Right ventricle myocardium superior (tissue), 1 donor: ENCODE measurements at regions not wholly inside any gene's neighbourhood (a gene's known extent, or its start where the extent isn't known, plus 50 kb on each side); places are given as distances from the start of the nearest gene placed in this dataset.
A peak's percentile ranks its signal among the peaks of the same experiment; 100 is the strongest.

ENCODE experiments used
- ATAC-seq: fragments of 200-7000 bp; cut with Tn5 transposase; one replicate; pipeline ENCODE4 v1.9.1; 2020; ENCODE audit warnings: mild to moderate bottlenecking; ENCODE audit not compliant: poor library complexity
- DNase-seq: peaks from one replicate; pipeline ENCODE4 v3.0.0-alpha.2; 2020
- intact Hi-C: fragments of 100-400 bp; cut with DNase I; formaldehyde crosslinking; loops from one replicate; pipeline ENCODE4 v1.11.2; 2022
- donor health status: DM: no; HTN: yes; CAD: no; lungs with severe emphysema.

- DNase-seq (no peak), ATAC-seq (no peak)
- intact Hi-C loops, result no loop called here
Measured at GRCh38 chr2:7666596-7667259, 749.5 kb downstream of the RNF144A start.

GRCh38 chr2:7667260-7667757 lies 750.1 kb downstream of the RNF144A start:
- intact Hi-C loops, result no loop called here
- ATAC-seq (no peak), DNase-seq (no peak)

GRCh38 chr2:7670905-7671641 lies 753.9 kb downstream of the RNF144A start:
- peak; percentile 81 for DNase-seq
- ATAC-seq, result peak; percentile 95
- intact Hi-C loops, result no loop called here

DNA sequence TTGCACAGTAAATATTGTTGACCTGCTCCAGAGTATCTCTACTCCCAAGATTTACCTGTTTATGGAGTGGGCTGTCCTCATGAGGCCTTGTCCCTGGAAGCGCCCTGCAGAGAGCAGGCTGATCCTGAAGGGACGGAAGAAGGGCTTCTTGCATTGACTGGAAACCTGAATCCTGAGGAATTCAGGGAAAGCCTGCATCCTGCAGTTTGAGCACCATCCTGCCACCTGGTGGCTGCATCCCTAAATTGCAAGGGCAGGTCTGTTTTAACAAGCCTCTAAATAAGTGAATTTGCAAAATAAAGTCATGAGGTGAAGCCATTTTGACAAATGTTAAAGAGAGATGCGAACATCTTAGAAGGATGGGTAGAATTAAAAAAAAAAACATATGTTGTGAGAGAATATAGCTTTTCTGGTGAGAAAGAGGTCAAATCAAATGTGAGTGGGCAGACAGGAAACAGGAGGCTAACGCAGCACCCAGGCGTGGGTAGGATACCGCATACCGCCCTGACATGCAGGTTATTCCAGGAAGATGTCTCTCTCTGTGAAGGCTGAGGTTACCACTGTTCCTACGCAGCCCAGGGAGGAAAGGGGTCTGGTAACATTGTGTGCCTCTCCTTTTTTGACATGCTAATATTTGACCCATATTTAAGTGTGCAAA lies 754.9 kb downstream of the RNF144A start:
- DNase-seq, result peak; percentile 64
- intact Hi-C loops, result no loop called here
- no peak for ATAC-seq

DNA sequence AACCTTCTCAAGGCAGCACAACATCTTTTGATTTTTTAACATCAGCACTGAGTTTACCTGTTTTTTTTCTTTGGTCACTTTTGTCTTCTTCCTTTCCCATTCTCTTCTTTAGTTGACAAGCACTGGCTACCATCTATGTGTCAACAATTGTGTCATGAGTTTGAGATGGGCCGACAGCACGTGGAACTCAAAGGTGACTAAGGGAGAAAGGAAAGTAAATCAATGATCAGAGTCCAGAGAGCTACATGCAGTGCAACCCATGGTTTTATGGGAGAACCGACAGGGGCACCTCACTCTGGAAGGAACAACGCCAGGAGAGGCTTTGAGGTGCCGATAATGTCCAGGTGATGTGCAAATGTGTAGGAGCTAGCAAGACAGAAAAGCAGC lies 755.5 kb downstream of the RNF144A start:
- DNase-seq (no peak), ATAC-seq (no peak)
- intact Hi-C loops, result no loop called here

- intact Hi-C loops, result no loop called here
- DNase-seq (no peak), ATAC-seq (no peak)
Measured at GRCh38 chr2:7673101-7673500, 755.9 kb downstream of the RNF144A start.

DNA sequence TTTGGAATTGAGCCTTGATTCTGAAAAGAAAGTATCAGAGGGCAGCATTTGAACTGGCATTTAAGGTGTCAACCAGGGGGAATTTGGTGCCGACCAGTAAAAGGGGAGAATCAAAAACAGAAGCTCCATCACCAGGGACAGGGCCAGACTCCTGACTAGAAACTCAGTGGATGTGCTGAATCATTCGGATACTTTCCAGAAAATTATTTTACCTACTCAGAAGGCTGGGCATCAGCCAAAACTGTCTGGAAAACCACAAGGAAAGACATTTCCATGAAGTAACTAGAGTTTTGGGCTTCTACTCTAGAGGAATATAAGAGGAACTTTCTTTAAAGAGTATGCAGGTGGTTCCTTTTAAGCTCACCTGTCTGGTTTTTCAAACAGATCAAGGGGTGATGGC lies 756.6 kb downstream of the RNF144A start:
- intact Hi-C loops, result no loop called here
- no peak for DNase-seq
- no peak for ATAC-seq

DNA sequence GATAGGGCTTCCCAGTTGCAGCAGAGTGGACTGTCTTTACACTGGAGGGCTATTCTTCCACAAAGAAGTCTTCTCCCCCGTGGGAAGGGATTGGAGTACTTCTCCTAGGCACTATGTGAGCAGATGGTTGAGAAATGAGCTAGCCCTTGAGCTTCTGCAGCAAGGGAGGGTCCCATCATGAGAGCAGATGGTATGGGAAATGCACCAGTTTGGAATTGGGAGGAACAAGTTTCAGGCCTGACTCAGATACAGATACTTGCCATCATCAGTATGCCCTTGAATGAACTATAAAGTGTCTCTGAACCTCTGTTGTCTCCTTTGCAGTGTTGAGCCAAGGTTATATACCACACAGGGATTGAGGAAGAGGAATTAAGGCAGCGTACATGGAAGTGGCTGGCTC lies 757.4 kb downstream of the RNF144A start:
- no peak for DNase-seq
- intact Hi-C loops, result no loop called here
- no peak for ATAC-seq

- no peak for ATAC-seq
- DNase-seq, result no peak
- intact Hi-C loops, result no loop called here
Measured at GRCh38 chr2:7676714-7677113, 759.5 kb downstream of the RNF144A start.

GRCh38 chr2:7681881-7682461 lies 764.8 kb downstream of the RNF144A start:
- no peak for ATAC-seq
- intact Hi-C loops, result no loop called here

GRCh38 chr2:7683196-7683595 lies 766.0 kb downstream of the RNF144A start:
- ATAC-seq (no peak), DNase-seq (no peak)
- intact Hi-C loops, result no loop called here

More at GRCh38 chr2:7681881-7682461, 764.8 kb downstream of the RNF144A start:
- DNase-seq, result no peak

GRCh38 chr2:7683708-7684107 lies 766.5 kb downstream of the RNF144A start:
- intact Hi-C loops, result no loop called here
- ATAC-seq (no peak), DNase-seq (no peak)

- no peak for ATAC-seq
- intact Hi-C loops, result no loop called here
- DNase-seq, result no peak
Measured at GRCh38 chr2:7685342-7686015, 768.3 kb downstream of the RNF144A start.

GRCh38 chr2:7686016-7686385 lies 768.8 kb downstream of the RNF144A start:
- ATAC-seq, result no peak
- no peak for DNase-seq
- intact Hi-C loops, result no loop called here

- ATAC-seq (no peak), DNase-seq (no peak)
- intact Hi-C loops, result no loop called here
Measured at GRCh38 chr2:7691961-7692656, 774.9 kb downstream of the RNF144A start.

GRCh38 chr2:7692657-7693161 lies 775.5 kb downstream of the RNF144A start:
- ATAC-seq, result peak; percentile 72
- peak; percentile 64 for DNase-seq
- intact Hi-C loops, result no loop called here

- no peak for ATAC-seq
- intact Hi-C loops, result no loop called here
- DNase-seq, result no peak
Measured at GRCh38 chr2:7693246-7694075, 776.2 kb downstream of the RNF144A start.
